K562 (cell line): ENCODE measurements at regions not wholly inside any gene's neighbourhood (a gene's known extent, or its start where the extent isn't known, plus 50 kb on each side); places are given as distances from the start of the nearest gene placed in this dataset.

ENCODE experiments used
- ATAC-seq: fragments of 200-7000 bp; cut with Tn5 transposase; 3 replicates; pipeline ENCODE4 v1.9.1; 2020; ENCODE audit warnings: moderate library complexity
- BruUV-seq: library from RNA; stranded (reverse); fragments of 400-500 nt; replicated peaks from 2 replicates; lab custom pipeline; 2021; lab: Mats Ljungman, UMichigan
- CTCF ChIA-PET: fragments of 300-600 bp; formaldehyde crosslinking; extraction: SDS; loops from one replicate; lab custom pipeline; 2021; ENCODE audit warnings: low intra/inter-chr PET ratio; lab: Yijun Ruan, JAX
- POLR2A ChIA-PET: fragments of 300-600, 350-650 bp; sonication (Branson Sonifier 250); formaldehyde crosslinking; extraction: SDS; loops from one replicate; lab custom pipeline; 2021; ENCODE audit warnings: antibody characterized with exemption, inconsistent platforms; lab: Yijun Ruan, JAX
- DNase-seq, 4 experiments: peaks; one replicate each; pipeline versions ENCODE4 v3.0.0 to v3.0.0-alpha.2; 2011 to 2018; ENCODE audit warnings: low spot score in 3 of 4, mixed read lengths in 3 of 4; ENCODE audit errors: extremely low read depth in 1 of 4
- FAIRE-seq: peaks from 2 replicates; lab custom pipeline; 2011; peaks lifted over from hg19 to GRCh38; lab: Jason Lieb, UNC
- H2AFZ ChIP-seq: 2 replicates; pipeline ENCODE4 v1.6.0; 2011; ENCODE audit warnings: low read depth, low read length, control low read depth, inconsistent platforms
- H3K27ac ChIP-seq: fragments of 200-600 bp; 3 replicates; pipeline ENCODE4 v1.8.0; 2011; ENCODE audit warnings: low read depth, mild to moderate bottlenecking, control low read depth, inconsistent platforms, low read length, moderate library complexity, mixed read lengths; ENCODE audit errors: extremely low read depth
- H3K27me3 ChIP-seq, 2 experiments: fragments of 300-600 bp in 1 of 2; 2 replicates in 1 of 2; 3 replicates in 1 of 2; pipeline versions ENCODE4 v1.6.0 to v1.8.0; 2011; ENCODE audit warnings: inconsistent platforms in 2 of 2, low read length in 2 of 2, mild to moderate bottlenecking in 1 of 2, mixed read lengths in 1 of 2, moderate library complexity in 1 of 2; ENCODE audit not compliant: control insufficient read depth in 2 of 2, insufficient read depth in 2 of 2
- H3K36me3 ChIP-seq: fragments of 300-600 bp; 3 replicates; pipeline ENCODE4 v1.8.0; 2011; ENCODE audit warnings: mild to moderate bottlenecking, low read length, inconsistent platforms; ENCODE audit not compliant: control insufficient read depth, insufficient read depth
- H3K4me1 ChIP-seq, 2 experiments: fragments of 200-600 bp in 1 of 2; replicated peaks in 1 of 2; 2 replicates in 1 of 2; 3 replicates in 1 of 2; pipeline versions ENCODE4 v1.5.1 to v1.8.0; 2011; ENCODE audit warnings: inconsistent platforms in 2 of 2, low read length in 2 of 2, mild to moderate bottlenecking in 1 of 2, mixed read lengths in 1 of 2, moderate library complexity in 1 of 2; ENCODE audit not compliant: control insufficient read depth in 2 of 2, insufficient read depth in 2 of 2
- H3K4me2 ChIP-seq: 2 replicates; pipeline ENCODE4 v1.6.1; 2011; ENCODE audit warnings: low read length, control low read depth, inconsistent platforms, mixed read lengths; ENCODE audit not compliant: insufficient read depth
- H3K4me3 ChIP-seq: fragments of 200-600 bp; sonication (generic), shearing (Covaris generic); 2 replicates; pipeline ENCODE4 v1.5.1; 2016; ENCODE audit warnings: control low read depth, inconsistent platforms
- H3K79me2 ChIP-seq: fragments of 200-600 bp; 3 replicates; pipeline ENCODE4 v1.8.0; 2011; ENCODE audit warnings: low read length, inconsistent platforms; ENCODE audit not compliant: control insufficient read depth, insufficient read depth
- H3K9ac ChIP-seq, 2 experiments: 2 replicates each; pipeline versions ENCODE4 v1.6.0 to v1.6.1; 2011; ENCODE audit warnings: low read depth in 2 of 2, low read length in 2 of 2, control low read depth in 1 of 2, inconsistent platforms in 1 of 2, mild to moderate bottlenecking in 1 of 2, mixed read lengths in 1 of 2; ENCODE audit not compliant: insufficient read depth in 1 of 2
- H3K9me1 ChIP-seq: one replicate; pipeline ENCODE4 v1.6.0; 2011; ENCODE audit warnings: inconsistent platforms, mild to moderate bottlenecking, low read length, moderate library complexity; ENCODE audit not compliant: control insufficient read depth, insufficient read depth
- H3K9me3 ChIP-seq: replicated peaks from 2 replicates; pipeline ENCODE4 v1.5.1; 2011; ENCODE audit warnings: low read depth, low read length, inconsistent platforms; ENCODE audit not compliant: control insufficient read depth, insufficient read depth
- H4K20me1 ChIP-seq: replicated peaks from 2 replicates; pipeline ENCODE4 v1.6.1; 2011; ENCODE audit warnings: low read length, inconsistent platforms, mixed read lengths; ENCODE audit not compliant: control insufficient read depth, insufficient read depth
- CEBPG ChIP-seq, 3 experiments: fragments of 200-800 bp in 1 of 3; sonication (Bioruptor generic) in 1 of 3; sonication (generic) in 1 of 3; formaldehyde crosslinking in 1 of 3; IDR thresholded peaks in 2 of 3; conservative IDR thresholded peaks in 1 of 3; 2 replicates each; pipeline versions ENCODE4 v1.6.1 to v1.8.0; 2016 to 2022; ENCODE audit warnings: missing compliant biosample characterization in 2 of 3, missing genetic modification characterization in 2 of 3, mild to moderate bottlenecking in 1 of 3, missing genetic modification reagents in 1 of 3
- CEBPZ ChIP-seq: fragments of 150-350 bp; IDR thresholded peaks from 2 replicates; pipeline ENCODE4 v1.6.1; 2014; ENCODE audit warnings: low read depth, mild to moderate bottlenecking, low read length, borderline replicate concordance
- KDM1A ChIP-seq, 2 experiments: fragments of 450-650 bp; IDR thresholded peaks; 2 replicates each; pipeline ENCODE4 v1.6.1; 2016; ENCODE audit warnings: mild to moderate bottlenecking in 2 of 2
- SMAD1 ChIP-seq: fragments of 150-350 bp; IDR thresholded peaks from 2 replicates; pipeline ENCODE4 v1.6.1; 2014; ENCODE audit warnings: low read length, low read depth; ENCODE audit not compliant: partially characterized antibody
- THAP7 ChIP-seq: fragments of 250-450 bp; sonication (Bioruptor Pico); IDR thresholded peaks from 2 replicates; pipeline ENCODE4 v1.5.0; 2021
- USF2 ChIP-seq: sonication (generic); formaldehyde crosslinking; IDR thresholded peaks from 2 replicates; pipeline ENCODE4 v1.5.0; 2020; ENCODE audit warnings: missing genetic modification reagents
- ZNF79 ChIP-seq: fragments of 250-450 bp; sonication (Bioruptor Pico); IDR thresholded peaks from 2 replicates; pipeline ENCODE4 v1.4.0; 2020; ENCODE audit warnings: low read depth, mild to moderate bottlenecking, moderate library complexity
- WGBS: fragments of 100-300 bp; shearing (Covaris generic); methylation state at CpG from one replicate; pipeline ENCODE4 v1.1.6; 2016; ENCODE audit warnings: low coverage, mixed read lengths; ENCODE audit not compliant: insufficient coverage; ENCODE audit errors: missing lambda C conversion rate; 5-methylcytosine and 5-hydroxymethylcytosine counted together
- in situ Hi-C: fragments of 300-500 bp; cut with MboI; formaldehyde crosslinking; loops from 4 replicates; pipeline ENCODE4 v1.15.0; 2018; ENCODE audit warnings: inconsistent platforms, mixed read lengths
- intact Hi-C: fragments of 100-400 bp; cut with micrococcal nuclease; formaldehyde crosslinking; loops from 2 replicates; pipeline ENCODE4 v1.14.2; 2022

DNA sequence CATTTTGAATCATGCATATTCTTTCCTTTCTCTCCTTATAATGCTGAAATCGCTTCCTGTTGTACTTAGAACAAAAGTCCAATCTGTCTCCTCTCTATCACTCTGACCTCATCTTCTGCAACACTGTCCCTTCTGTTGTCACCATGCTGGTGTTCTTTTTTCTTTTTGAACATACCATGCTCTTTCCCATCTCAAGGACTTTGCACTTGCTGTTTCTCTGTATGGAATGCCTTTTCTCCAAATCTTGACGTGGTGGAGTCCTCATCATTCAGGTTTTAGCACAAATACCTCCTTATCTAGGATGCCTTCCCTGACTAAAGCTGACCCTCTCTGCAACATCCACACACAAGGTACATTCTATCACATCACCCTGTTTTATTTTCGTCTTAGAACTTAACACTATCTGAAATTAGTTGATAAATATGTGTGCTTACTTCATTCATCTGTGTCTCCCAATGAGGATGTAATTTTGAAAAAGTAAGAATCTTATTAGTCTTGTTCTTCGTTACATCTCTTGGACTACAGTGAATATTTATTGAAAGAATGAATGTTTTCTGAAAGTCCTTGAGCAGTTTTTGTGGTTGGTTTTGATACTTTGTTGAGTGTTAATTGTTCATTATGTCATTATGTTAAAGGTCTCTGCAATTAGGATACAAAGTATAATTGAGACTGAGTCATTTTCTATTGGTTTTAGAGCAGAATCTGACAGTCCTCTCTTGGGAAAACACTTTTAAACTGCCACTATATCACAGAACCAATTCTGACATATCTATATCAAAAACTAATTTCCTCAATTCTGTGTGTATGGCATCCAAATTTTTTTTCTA, 145.3 kb upstream of the RASA1 start:
- H3K9me1 ChIP-seq: no peaks in the 10 kb centered on the region
- no TSS peak for BruUV-seq
- no peak for TF ChIP-seq ZNF79 (CRISPR knock-in tag)
- 0 out of 4 replicates have a peak, but pooled peaks of 1 of the 2 experiments have one; percentile 5 for TF ChIP-seq KDM1A (IDR thresholded peaks at IDR 0.05)
- TF ChIP-seq, all 486 proteins: peak for 1
- no peak overlapping the region for H3K4me2 ChIP-seq
- FAIRE-seq: no peak
- no peak for DNase-seq
- CTCF ChIA-PET: no interaction called here
- ATAC-seq: peak; percentile 60
- H3K9me3 ChIP-seq: no peaks in the 10 kb centered on the region
- H3K79me2 ChIP-seq: no peaks in the 10 kb centered on the region
- H3K27me3 ChIP-seq: no peaks in the 10 kb centered on the region
- no peaks in the 10 kb centered on the region for H4K20me1 ChIP-seq
- H3K36me3 ChIP-seq: no peaks in the 10 kb centered on the region
- H3K9ac ChIP-seq: no peak overlapping the region
- 24% methylated on average over 4 of the region's 4 CpGs for WGBS
- H3K4me1 ChIP-seq: peaks cover 0 to 20% of the 10 kb centered on the region in 2 experiments; a peak in 3 of 5 replicates
- peak overlapping the region; percentile 55; the same call in 1 of the 3 replicates for H3K27ac ChIP-seq
- POLR2A ChIA-PET: no interaction called here
- H3K4me3 ChIP-seq: no peak overlapping the region
- peak overlapping the region; percentile 84 for H2AFZ ChIP-seq
- in situ Hi-C loops (no loop called here), intact Hi-C loops (no loop called here)

DNA sequence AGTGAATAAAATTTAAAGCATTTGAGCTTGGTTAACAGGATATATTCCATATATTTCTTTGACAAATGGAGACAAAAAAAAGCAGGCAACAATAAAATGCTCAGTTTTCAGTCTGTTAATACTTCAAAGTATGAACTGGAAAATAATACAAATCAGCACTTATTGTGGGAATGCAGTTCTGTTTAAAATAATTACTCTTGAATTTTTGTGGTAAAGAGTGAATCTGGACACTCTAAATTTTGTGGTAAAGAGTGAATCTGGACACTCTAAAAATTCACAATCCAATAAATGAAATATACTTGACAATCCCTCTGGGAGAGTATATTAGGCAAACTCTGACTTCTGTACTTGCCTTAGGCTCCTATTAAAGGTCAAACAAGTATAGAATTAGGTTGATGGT, 141.9 kb upstream of the RASA1 start:
- in situ Hi-C loops (no loop called here), intact Hi-C loops (no loop called here)
- no peak overlapping the region for H3K4me2 ChIP-seq
- no peaks in the 10 kb centered on the region for H4K20me1 ChIP-seq
- no peaks in the 10 kb centered on the region for H3K9me1 ChIP-seq
- H3K4me3 ChIP-seq: no peak overlapping the region
- no peaks in the 10 kb centered on the region for H3K27me3 ChIP-seq
- H2AFZ ChIP-seq: no peak overlapping the region
- H3K36me3 ChIP-seq: no peaks in the 10 kb centered on the region
- ATAC-seq (no peak), DNase-seq (no peak), FAIRE-seq (no peak)
- CTCF ChIA-PET: no interaction called here
- no peak overlapping the region for H3K27ac ChIP-seq
- H3K79me2 ChIP-seq: no peaks in the 10 kb centered on the region
- BruUV-seq: no TSS peak
- H3K4me1 ChIP-seq: peaks cover 0 to 11% of the 10 kb centered on the region in 2 experiments; a peak in 3 of 5 replicates
- H3K9me3 ChIP-seq: no peaks in the 10 kb centered on the region
- H3K9ac ChIP-seq: no peak overlapping the region
- POLR2A ChIA-PET: no interaction called here
- no peak for TF ChIP-seq USF2 (CRISPR knock-in tag)
- no peak for TF ChIP-seq CEBPG (CRISPR knock-in tag; IDR thresholded peaks at IDR 0.05)
- no peak for TF ChIP-seq CEBPG (tag; conservative IDR thresholded peaks at IDR 0.05 in 1 of 2, IDR thresholded peaks at IDR 0.05 in 1 of 2)
- no peak for TF ChIP-seq THAP7 (CRISPR knock-in tag)
- no peak for TF ChIP-seq SMAD1
- TF ChIP-seq CEBPZ: no peak
